Glutamatergic neuron (in vitro differentiated cells): ENCODE measurements at regions not wholly inside any gene's neighbourhood (a gene's known extent, or its start where the extent isn't known, plus 50 kb on each side); places are given as distances from the start of the nearest gene placed in this dataset.
"Not testable (repeated sequence)": the region's sequence is repeated elsewhere in the genome, so short reads cannot be mapped to it uniquely, and the experiment has no call there.

Experiments
- DNase-seq: peaks from one replicate; pipeline ENCODE4 v3.0.0; 2022
- H3K27ac Mint-ChIP-seq: one replicate; pipeline ENCODE4 v1.8.0; 2020; ENCODE audit warnings: mild to moderate bottlenecking, mixed read lengths, inconsistent platforms; ENCODE audit not compliant: unreplicated experiment
- H3K27me3 Mint-ChIP-seq: one replicate; pipeline ENCODE4 v1.8.0; 2020; ENCODE audit warnings: mild to moderate bottlenecking, moderate library complexity, mixed read lengths, inconsistent platforms; ENCODE audit not compliant: unreplicated experiment
- H3K36me3 Mint-ChIP-seq: one replicate; pipeline ENCODE4 v1.8.0; 2020; ENCODE audit warnings: mild to moderate bottlenecking, mixed read lengths, inconsistent platforms; ENCODE audit not compliant: unreplicated experiment
- H3K4me1 Mint-ChIP-seq: one replicate; pipeline ENCODE4 v1.8.0; 2020; ENCODE audit warnings: mild to moderate bottlenecking, low read depth, mixed read lengths, inconsistent platforms; ENCODE audit not compliant: unreplicated experiment
- H3K4me3 Mint-ChIP-seq: one replicate; pipeline ENCODE4 v1.8.0; 2020; ENCODE audit warnings: mild to moderate bottlenecking, mixed read lengths, inconsistent platforms; ENCODE audit not compliant: unreplicated experiment
- H3K9me3 Mint-ChIP-seq: one replicate; pipeline ENCODE4 v1.8.0; 2020; ENCODE audit warnings: mild to moderate bottlenecking, moderate library complexity, mixed read lengths, inconsistent platforms; ENCODE audit not compliant: unreplicated experiment
- TF ChIP-seq, protein P1 (sequence below): fragments of 200-600 bp; sonication (generic); IDR thresholded peaks from one replicate; pipeline ENCODE4 v1.5.0; 2021; ENCODE audit not compliant: partially characterized antibody, unreplicated experiment

GRCh38 chr5:166722939-166723338 is 1568.5 kb upstream of the WWC1 start:
- H3K27me3 Mint-ChIP-seq: no peaks in the 10 kb centered on the region
- no peaks in the 10 kb centered on the region for H3K36me3 Mint-ChIP-seq
- no peaks in the 10 kb centered on the region for H3K9me3 Mint-ChIP-seq
- DNase-seq: no peak
- no peaks in the 10 kb centered on the region for H3K4me1 Mint-ChIP-seq
- TF ChIP-seq, protein P1, sequence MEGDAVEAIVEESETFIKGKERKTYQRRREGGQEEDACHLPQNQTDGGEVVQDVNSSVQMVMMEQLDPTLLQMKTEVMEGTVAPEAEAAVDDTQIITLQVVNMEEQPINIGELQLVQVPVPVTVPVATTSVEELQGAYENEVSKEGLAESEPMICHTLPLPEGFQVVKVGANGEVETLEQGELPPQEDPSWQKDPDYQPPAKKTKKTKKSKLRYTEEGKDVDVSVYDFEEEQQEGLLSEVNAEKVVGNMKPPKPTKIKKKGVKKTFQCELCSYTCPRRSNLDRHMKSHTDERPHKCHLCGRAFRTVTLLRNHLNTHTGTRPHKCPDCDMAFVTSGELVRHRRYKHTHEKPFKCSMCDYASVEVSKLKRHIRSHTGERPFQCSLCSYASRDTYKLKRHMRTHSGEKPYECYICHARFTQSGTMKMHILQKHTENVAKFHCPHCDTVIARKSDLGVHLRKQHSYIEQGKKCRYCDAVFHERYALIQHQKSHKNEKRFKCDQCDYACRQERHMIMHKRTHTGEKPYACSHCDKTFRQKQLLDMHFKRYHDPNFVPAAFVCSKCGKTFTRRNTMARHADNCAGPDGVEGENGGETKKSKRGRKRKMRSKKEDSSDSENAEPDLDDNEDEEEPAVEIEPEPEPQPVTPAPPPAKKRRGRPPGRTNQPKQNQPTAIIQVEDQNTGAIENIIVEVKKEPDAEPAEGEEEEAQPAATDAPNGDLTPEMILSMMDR: no peak
- no peak overlapping the region for H3K4me3 Mint-ChIP-seq
- no peak overlapping the region for H3K27ac Mint-ChIP-seq

- H3K4me3 Mint-ChIP-seq: no peak overlapping the region
- H3K27me3 Mint-ChIP-seq: no peaks in the 10 kb centered on the region
- H3K27ac Mint-ChIP-seq: no peak overlapping the region
- DNase-seq: no peak
- no peaks in the 10 kb centered on the region for H3K9me3 Mint-ChIP-seq
- no peaks in the 10 kb centered on the region for H3K36me3 Mint-ChIP-seq
- TF ChIP-seq, protein P1: no peak
- H3K4me1 Mint-ChIP-seq: no peaks in the 10 kb centered on the region
These were observed 1567.2 kb upstream of the WWC1 start for GRCh38 chr5:166724284-166724683.

DNA sequence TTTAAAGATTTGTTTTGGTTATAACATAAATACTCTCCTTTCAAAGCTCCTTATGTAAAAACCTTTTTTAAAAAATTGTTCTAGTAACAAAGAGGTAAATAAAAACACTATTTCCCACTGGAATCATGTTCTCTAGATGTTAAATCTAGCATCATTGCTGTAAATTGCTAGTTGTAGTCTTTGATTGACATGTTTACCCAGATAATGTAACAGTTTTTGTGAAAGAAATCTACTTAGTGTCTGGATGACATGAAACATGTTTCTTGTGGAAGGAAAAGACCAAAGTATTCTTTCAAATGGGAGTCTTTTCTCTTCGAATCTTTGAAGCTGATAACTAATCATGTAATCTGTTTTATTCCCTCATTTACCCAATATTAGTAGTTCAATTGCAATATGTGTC is 1565.9 kb upstream of the WWC1 start:
- Mint-ChIP-seq H3K27me3 (no peaks in the 10 kb centered on the region), H3K4me1 (peaks cover 4% of the 10 kb centered on the region), H3K4me3 (no peak overlapping the region), H3K36me3 (no peaks in the 10 kb centered on the region), H3K9me3 (no peaks in the 10 kb centered on the region), H3K27ac (no peak overlapping the region)
- no peak for DNase-seq
- TF ChIP-seq, protein P1: no peak

GRCh38 chr5:166726406-166726805 is 1565.0 kb upstream of the WWC1 start:
- Mint-ChIP-seq H3K27me3 (no peaks in the 10 kb centered on the region), H3K9me3 (no peaks in the 10 kb centered on the region), H3K27ac (no peak overlapping the region), H3K4me3 (no peak overlapping the region), H3K4me1 (peaks cover 4% of the 10 kb centered on the region), H3K36me3 (no peaks in the 10 kb centered on the region)
- TF ChIP-seq, protein P1: no peak
- no peak for DNase-seq

- H3K27me3 Mint-ChIP-seq, H3K4me1 Mint-ChIP-seq, H3K27ac Mint-ChIP-seq, H3K9me3 Mint-ChIP-seq, DNase-seq, H3K36me3 Mint-ChIP-seq, H3K4me3 Mint-ChIP-seq: not testable (repeated sequence)
These were observed 1548.5 kb upstream of the WWC1 start for GRCh38 chr5:166742951-166743350.

DNA sequence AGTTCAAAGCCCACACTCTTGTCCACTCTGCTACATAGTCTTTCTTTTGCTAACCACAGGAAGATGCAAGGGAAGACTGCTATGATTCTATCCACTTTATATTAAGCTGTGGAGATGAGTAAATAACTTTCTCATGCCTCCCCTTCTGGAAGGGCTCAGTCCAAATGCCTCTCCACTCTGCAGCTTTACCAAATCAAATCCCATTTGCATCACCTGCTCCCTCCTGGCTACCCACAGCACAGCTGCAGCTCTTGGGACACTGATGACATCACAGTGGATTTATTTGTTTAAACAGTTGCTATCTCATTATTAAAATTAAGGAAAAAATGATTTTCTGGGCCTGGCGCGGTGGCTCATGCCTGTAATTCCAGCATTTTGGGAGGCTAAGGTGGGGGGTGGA is 1544.9 kb upstream of the WWC1 start:
- no peak for DNase-seq
- TF ChIP-seq, protein P1: no peak
- H3K27me3 Mint-ChIP-seq: no peaks in the 10 kb centered on the region
- no peaks in the 10 kb centered on the region for H3K36me3 Mint-ChIP-seq
- H3K4me3 Mint-ChIP-seq: no peak overlapping the region
- no peak overlapping the region for H3K27ac Mint-ChIP-seq
- H3K4me1 Mint-ChIP-seq: no peaks in the 10 kb centered on the region
- H3K9me3 Mint-ChIP-seq: peaks cover 2% of the 10 kb centered on the region
